GM23338 (cell line): ENCODE measurements at regions not wholly inside any gene's neighbourhood (a gene's known extent, or its start where the extent isn't known, plus 50 kb on each side); places are given as distances from the start of the nearest gene placed in this dataset.

Source experiments
- ATAC-seq: fragments of 200-7000 bp; cut with Tn5 transposase; 3 replicates; pipeline ENCODE4 v1.9.1; 2020
- DNase-seq: peaks from one replicate; pipeline ENCODE4 v3.0.0-alpha.2; 2015; ENCODE audit warnings: low spot score
- H2AFZ ChIP-seq: fragments of 200-600 bp; sonication (generic); 2 replicates; pipeline ENCODE4 v1.8.0; 2016; ENCODE audit warnings: antibody characterized with exemption, mild to moderate bottlenecking, moderate library complexity
- H3F3A ChIP-seq: fragments of 200-600 bp; sonication (generic); replicated peaks from 2 replicates; pipeline ENCODE4 v1.8.0; 2017; ENCODE audit warnings: antibody characterized with exemption, mixed run types, low read depth
- H3K27ac ChIP-seq: fragments of 200-600 bp; sonication (generic); 2 replicates; pipeline ENCODE4 v1.6.1; 2016; ENCODE audit warnings: low read depth
- H3K27me3 ChIP-seq: fragments of 200-600 bp; sonication (generic); 2 replicates; pipeline ENCODE4 v1.8.0; 2016; ENCODE audit warnings: mild to moderate bottlenecking, mixed run types, moderate library complexity; ENCODE audit not compliant: insufficient read depth
- H3K36me3 ChIP-seq: fragments of 200-600 bp; sonication (generic); 2 replicates; pipeline ENCODE4 v1.8.0; 2016; ENCODE audit warnings: mild to moderate bottlenecking; ENCODE audit not compliant: insufficient read depth
- H3K4me1 ChIP-seq: fragments of 200-600 bp; sonication (generic); 2 replicates; pipeline ENCODE4 v1.8.0; 2016; ENCODE audit warnings: mild to moderate bottlenecking, moderate library complexity; ENCODE audit not compliant: insufficient read depth
- H3K4me2 ChIP-seq: fragments of 200-600 bp; sonication (generic); 2 replicates; pipeline ENCODE4 v1.7.1; 2017; ENCODE audit warnings: mixed run types
- H3K4me3 ChIP-seq: fragments of 200-600 bp; sonication (generic); 2 replicates; pipeline ENCODE4 v1.6.1; 2016; ENCODE audit warnings: mixed run types
- H3K79me2 ChIP-seq: fragments of 200-600 bp; sonication (generic); replicated peaks from 2 replicates; pipeline ENCODE4 v1.8.0; 2017; ENCODE audit warnings: mild to moderate bottlenecking; ENCODE audit not compliant: insufficient read depth
- H3K9me2 ChIP-seq: fragments of 200-600 bp; sonication (generic); 2 replicates; pipeline ENCODE4 v1.8.0; 2017; ENCODE audit not compliant: insufficient read depth
- H4K20me1 ChIP-seq: fragments of 200-600 bp; sonication (generic); replicated peaks from 2 replicates; pipeline ENCODE4 v1.8.0; 2017; ENCODE audit warnings: mild to moderate bottlenecking; ENCODE audit not compliant: insufficient read depth
- H3K27ac Mint-ChIP-seq: 2 replicates; pipeline ENCODE4 v1.8.0; 2020; ENCODE audit warnings: inconsistent platforms, mild to moderate bottlenecking, moderate library complexity, mixed read lengths
- H3K27me3 Mint-ChIP-seq: 3 replicates; pipeline ENCODE4 v1.8.0; 2022; ENCODE audit warnings: low read depth, mild to moderate bottlenecking, moderate library complexity, mixed read lengths, inconsistent platforms; ENCODE audit not compliant: insufficient read depth, poor library complexity
- H3K36me3 Mint-ChIP-seq: 3 replicates; pipeline ENCODE4 v1.8.0; 2021; ENCODE audit warnings: low read depth, mild to moderate bottlenecking, inconsistent platforms, moderate library complexity, mixed read lengths
- H3K4me1 Mint-ChIP-seq: 3 replicates; pipeline ENCODE4 v1.8.0; 2020; ENCODE audit warnings: mild to moderate bottlenecking, inconsistent platforms, mixed read lengths
- H3K4me3 Mint-ChIP-seq: 3 replicates; pipeline ENCODE4 v1.8.0; 2021; ENCODE audit warnings: moderate library complexity, mild to moderate bottlenecking, inconsistent platforms, mixed read lengths
- H3K9me3 Mint-ChIP-seq: 3 replicates; pipeline ENCODE4 v1.8.0; 2020; ENCODE audit warnings: moderate library complexity, mild to moderate bottlenecking, inconsistent platforms, mixed read lengths
- CREB1 ChIP-seq: fragments of 250-450 bp; sonication (Bioruptor Pico); IDR thresholded peaks from 2 replicates; pipeline ENCODE4 v1.5.0; 2020; ENCODE audit warnings: low read depth, mild to moderate bottlenecking, moderate library complexity
- EZH2phosphoT487 ChIP-seq: fragments of 200-600 bp; sonication (generic); IDR thresholded peaks from one replicate; pipeline ENCODE4 v1.8.1; 2018; ENCODE audit warnings: antibody characterized with exemption; ENCODE audit not compliant: unreplicated experiment
- JUNB ChIP-seq: IDR thresholded peaks from one replicate; pipeline ENCODE4 v1.6.1; 2016; ENCODE audit warnings: antibody characterized with exemption; ENCODE audit not compliant: unreplicated experiment
- NANOG ChIP-seq: IDR thresholded peaks from 2 replicates; pipeline ENCODE4 v1.6.1; 2016; ENCODE audit warnings: antibody characterized with exemption, borderline replicate concordance
- POLR2AphosphoS5 ChIP-seq: IDR thresholded peaks from 2 replicates; pipeline ENCODE4 v1.6.1; 2016; ENCODE audit warnings: antibody characterized with exemption, low read depth
- STAT1 ChIP-seq: IDR thresholded peaks from one replicate; pipeline ENCODE4 v1.6.1; 2016; ENCODE audit warnings: antibody characterized with exemption; ENCODE audit not compliant: unreplicated experiment
- ZNF114 ChIP-seq: fragments of 250-450 bp; sonication (Bioruptor Pico); IDR thresholded peaks from 2 replicates; pipeline ENCODE4 v1.5.0; 2020; ENCODE audit warnings: mild to moderate bottlenecking, moderate library complexity
- TF ChIP-seq, protein P1 (sequence below): IDR thresholded peaks from one replicate; pipeline ENCODE4 v1.6.1; 2018; ENCODE audit warnings: antibody characterized with exemption; ENCODE audit not compliant: unreplicated experiment
- TF ChIP-seq, protein P2 (sequence below), 2 experiments: fragments of 200-600 bp in 1 of 2; sonication (generic) in 1 of 2; conservative IDR thresholded peaks; 2 replicates each; pipeline versions ENCODE4 v1.5.1 to v1.6.1; 2016 to 2017; ENCODE audit warnings: antibody characterized with exemption in 2 of 2, low read depth in 2 of 2, mild to moderate bottlenecking in 2 of 2, moderate library complexity in 1 of 2
- TF ChIP-seq, protein P3 (sequence below): fragments of 250-450 bp; sonication (Bioruptor Pico); IDR thresholded peaks from 2 replicates; pipeline ENCODE4 v1.5.0; 2020; ENCODE audit warnings: mild to moderate bottlenecking, moderate library complexity
- TF ChIP-seq, protein P4 (sequence below): IDR thresholded peaks from 2 replicates; pipeline ENCODE4 v1.6.1; 2016; ENCODE audit warnings: antibody characterized with exemption

DNA sequence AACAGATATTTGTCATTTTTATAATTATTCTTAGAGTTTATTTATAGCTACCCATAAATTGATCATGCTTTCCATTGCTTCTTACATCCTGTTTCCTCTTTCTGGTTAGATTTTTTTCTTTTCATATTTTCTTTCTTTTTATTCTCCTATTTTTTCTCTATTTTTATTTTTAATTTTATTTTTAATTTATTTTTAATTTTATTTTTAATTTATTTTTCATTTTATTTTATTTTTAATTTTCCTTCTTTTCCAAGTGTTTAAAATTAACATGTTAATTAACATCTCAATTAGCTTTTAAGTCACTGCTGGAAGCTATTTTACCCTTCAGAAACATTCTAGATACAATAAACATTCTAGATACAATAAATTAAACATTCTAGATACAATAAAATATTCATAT lies 269.6 kb downstream of the B3GLCT start (continued):
- TF ChIP-seq, protein P1, sequence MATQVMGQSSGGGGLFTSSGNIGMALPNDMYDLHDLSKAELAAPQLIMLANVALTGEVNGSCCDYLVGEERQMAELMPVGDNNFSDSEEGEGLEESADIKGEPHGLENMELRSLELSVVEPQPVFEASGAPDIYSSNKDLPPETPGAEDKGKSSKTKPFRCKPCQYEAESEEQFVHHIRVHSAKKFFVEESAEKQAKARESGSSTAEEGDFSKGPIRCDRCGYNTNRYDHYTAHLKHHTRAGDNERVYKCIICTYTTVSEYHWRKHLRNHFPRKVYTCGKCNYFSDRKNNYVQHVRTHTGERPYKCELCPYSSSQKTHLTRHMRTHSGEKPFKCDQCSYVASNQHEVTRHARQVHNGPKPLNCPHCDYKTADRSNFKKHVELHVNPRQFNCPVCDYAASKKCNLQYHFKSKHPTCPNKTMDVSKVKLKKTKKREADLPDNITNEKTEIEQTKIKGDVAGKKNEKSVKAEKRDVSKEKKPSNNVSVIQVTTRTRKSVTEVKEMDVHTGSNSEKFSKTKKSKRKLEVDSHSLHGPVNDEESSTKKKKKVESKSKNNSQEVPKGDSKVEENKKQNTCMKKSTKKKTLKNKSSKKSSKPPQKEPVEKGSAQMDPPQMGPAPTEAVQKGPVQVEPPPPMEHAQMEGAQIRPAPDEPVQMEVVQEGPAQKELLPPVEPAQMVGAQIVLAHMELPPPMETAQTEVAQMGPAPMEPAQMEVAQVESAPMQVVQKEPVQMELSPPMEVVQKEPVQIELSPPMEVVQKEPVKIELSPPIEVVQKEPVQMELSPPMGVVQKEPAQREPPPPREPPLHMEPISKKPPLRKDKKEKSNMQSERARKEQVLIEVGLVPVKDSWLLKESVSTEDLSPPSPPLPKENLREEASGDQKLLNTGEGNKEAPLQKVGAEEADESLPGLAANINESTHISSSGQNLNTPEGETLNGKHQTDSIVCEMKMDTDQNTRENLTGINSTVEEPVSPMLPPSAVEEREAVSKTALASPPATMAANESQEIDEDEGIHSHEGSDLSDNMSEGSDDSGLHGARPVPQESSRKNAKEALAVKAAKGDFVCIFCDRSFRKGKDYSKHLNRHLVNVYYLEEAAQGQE, result no peak
- TF ChIP-seq POLR2AphosphoS5 (no peak), ZNF114 (CRISPR knock-in tag) (no peak), EZH2phosphoT487 (no peak), CREB1 (CRISPR knock-in tag) (no peak)

GRCh38 chr13:31476266-31476665 lies 263.1 kb upstream of the RXFP2 start:
- Histone ChIP-seq H3K4me3 (no peak overlapping the region), H3K36me3 (no peaks in the 10 kb centered on the region), H4K20me1 (no peaks in the 10 kb centered on the region), H3F3A (no peaks in the 10 kb centered on the region), H3K27me3 (no peaks in the 10 kb centered on the region), H3K9me2 (peaks cover 9% of the 10 kb centered on the region; the same call in 1 of the 2 replicates), H3K4me1 (peaks cover 7% of the 10 kb centered on the region), H3K4me2 (no peak overlapping the region), H2AFZ (no peak overlapping the region), H3K27ac (no peak overlapping the region), H3K79me2 (no peaks in the 10 kb centered on the region)
- no peak for ATAC-seq
- peak; percentile 13 for DNase-seq
- H3K4me3 Mint-ChIP-seq, result no peak overlapping the region
- no peaks in the 10 kb centered on the region; the same call in 2 of the 3 replicates for H3K9me3 Mint-ChIP-seq
- peaks cover 9% of the 10 kb centered on the region; the same call in 2 of the 3 replicates for H3K4me1 Mint-ChIP-seq
- H3K27me3 Mint-ChIP-seq, result no peaks in the 10 kb centered on the region
- H3K27ac Mint-ChIP-seq, result no peak overlapping the region
- H3K36me3 Mint-ChIP-seq, result no peaks in the 10 kb centered on the region
- TF ChIP-seq EZH2phosphoT487, result no peak
- no peak for TF ChIP-seq JUNB
- TF ChIP-seq, protein P2, sequence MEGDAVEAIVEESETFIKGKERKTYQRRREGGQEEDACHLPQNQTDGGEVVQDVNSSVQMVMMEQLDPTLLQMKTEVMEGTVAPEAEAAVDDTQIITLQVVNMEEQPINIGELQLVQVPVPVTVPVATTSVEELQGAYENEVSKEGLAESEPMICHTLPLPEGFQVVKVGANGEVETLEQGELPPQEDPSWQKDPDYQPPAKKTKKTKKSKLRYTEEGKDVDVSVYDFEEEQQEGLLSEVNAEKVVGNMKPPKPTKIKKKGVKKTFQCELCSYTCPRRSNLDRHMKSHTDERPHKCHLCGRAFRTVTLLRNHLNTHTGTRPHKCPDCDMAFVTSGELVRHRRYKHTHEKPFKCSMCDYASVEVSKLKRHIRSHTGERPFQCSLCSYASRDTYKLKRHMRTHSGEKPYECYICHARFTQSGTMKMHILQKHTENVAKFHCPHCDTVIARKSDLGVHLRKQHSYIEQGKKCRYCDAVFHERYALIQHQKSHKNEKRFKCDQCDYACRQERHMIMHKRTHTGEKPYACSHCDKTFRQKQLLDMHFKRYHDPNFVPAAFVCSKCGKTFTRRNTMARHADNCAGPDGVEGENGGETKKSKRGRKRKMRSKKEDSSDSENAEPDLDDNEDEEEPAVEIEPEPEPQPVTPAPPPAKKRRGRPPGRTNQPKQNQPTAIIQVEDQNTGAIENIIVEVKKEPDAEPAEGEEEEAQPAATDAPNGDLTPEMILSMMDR (conservative IDR thresholded peaks at IDR 0.05; ENCODE audit: low read depth in 2 of 2), result no peak
- no peak for TF ChIP-seq NANOG
- TF ChIP-seq, protein P3, sequence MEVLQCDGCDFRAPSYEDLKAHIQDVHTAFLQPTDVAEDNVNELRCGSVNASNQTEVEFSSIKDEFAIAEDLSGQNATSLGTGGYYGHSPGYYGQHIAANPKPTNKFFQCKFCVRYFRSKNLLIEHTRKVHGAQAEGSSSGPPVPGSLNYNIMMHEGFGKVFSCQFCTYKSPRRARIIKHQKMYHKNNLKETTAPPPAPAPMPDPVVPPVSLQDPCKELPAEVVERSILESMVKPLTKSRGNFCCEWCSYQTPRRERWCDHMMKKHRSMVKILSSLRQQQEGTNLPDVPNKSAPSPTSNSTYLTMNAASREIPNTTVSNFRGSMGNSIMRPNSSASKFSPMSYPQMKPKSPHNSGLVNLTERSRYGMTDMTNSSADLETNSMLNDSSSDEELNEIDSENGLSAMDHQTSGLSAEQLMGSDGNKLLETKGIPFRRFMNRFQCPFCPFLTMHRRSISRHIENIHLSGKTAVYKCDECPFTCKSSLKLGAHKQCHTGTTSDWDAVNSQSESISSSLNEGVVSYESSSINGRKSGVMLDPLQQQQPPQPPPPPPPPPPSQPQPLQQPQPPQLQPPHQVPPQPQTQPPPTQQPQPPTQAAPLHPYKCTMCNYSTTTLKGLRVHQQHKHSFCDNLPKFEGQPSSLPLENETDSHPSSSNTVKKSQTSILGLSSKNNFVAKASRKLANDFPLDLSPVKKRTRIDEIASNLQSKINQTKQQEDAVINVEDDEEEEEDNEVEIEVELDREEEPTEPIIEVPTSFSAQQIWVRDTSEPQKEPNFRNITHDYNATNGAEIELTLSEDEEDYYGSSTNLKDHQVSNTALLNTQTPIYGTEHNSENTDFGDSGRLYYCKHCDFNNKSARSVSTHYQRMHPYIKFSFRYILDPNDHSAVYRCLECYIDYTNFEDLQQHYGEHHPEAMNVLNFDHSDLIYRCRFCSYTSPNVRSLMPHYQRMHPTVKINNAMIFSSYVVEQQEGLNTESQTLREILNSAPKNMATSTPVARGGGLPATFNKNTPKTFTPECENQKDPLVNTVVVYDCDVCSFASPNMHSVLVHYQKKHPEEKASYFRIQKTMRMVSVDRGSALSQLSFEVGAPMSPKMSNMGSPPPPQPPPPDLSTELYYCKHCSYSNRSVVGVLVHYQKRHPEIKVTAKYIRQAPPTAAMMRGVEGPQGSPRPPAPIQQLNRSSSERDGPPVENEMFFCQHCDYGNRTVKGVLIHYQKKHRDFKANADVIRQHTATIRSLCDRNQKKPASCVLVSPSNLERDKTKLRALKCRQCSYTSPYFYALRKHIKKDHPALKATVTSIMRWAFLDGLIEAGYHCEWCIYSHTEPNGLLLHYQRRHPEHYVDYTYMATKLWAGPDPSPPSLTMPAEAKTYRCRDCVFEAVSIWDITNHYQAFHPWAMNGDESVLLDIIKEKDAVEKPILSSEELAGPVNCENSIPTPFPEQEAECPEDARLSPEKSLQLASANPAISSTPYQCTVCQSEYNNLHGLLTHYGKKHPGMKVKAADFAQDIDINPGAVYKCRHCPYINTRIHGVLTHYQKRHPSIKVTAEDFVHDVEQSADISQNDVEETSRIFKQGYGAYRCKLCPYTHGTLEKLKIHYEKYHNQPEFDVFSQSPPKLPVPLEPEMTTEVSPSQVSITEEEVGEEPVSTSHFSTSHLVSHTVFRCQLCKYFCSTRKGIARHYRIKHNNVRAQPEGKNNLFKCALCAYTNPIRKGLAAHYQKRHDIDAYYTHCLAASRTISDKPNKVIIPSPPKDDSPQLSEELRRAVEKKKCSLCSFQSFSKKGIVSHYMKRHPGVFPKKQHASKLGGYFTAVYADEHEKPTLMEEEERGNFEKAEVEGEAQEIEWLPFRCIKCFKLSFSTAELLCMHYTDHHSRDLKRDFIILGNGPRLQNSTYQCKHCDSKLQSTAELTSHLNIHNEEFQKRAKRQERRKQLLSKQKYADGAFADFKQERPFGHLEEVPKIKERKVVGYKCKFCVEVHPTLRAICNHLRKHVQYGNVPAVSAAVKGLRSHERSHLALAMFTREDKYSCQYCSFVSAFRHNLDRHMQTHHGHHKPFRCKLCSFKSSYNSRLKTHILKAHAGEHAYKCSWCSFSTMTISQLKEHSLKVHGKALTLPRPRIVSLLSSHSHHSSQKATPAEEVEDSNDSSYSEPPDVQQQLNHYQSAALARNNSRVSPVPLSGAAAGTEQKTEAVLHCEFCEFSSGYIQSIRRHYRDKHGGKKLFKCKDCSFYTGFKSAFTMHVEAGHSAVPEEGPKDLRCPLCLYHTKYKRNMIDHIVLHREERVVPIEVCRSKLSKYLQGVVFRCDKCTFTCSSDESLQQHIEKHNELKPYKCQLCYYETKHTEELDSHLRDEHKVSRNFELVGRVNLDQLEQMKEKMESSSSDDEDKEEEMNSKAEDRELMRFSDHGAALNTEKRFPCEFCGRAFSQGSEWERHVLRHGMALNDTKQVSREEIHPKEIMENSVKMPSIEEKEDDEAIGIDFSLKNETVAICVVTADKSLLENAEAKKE, result no peak
- no peak for TF ChIP-seq ZNF114 (CRISPR knock-in tag)
- TF ChIP-seq, protein P4, sequence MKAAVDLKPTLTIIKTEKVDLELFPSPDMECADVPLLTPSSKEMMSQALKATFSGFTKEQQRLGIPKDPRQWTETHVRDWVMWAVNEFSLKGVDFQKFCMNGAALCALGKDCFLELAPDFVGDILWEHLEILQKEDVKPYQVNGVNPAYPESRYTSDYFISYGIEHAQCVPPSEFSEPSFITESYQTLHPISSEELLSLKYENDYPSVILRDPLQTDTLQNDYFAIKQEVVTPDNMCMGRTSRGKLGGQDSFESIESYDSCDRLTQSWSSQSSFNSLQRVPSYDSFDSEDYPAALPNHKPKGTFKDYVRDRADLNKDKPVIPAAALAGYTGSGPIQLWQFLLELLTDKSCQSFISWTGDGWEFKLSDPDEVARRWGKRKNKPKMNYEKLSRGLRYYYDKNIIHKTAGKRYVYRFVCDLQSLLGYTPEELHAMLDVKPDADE, result no peak
- TF ChIP-seq STAT1, result no peak
